ENCODE measurements at regions not wholly inside any gene's neighbourhood (a gene's known extent, or its start where the extent isn't known, plus 50 kb on each side); places are given as distances from the start of the nearest gene placed in this dataset.

- TF ChIP-seq CTCF (IDR thresholded peaks at IDR 0.05) (no peak), POLR2A (IDR thresholded peaks at IDR 0.05) (no peak)
These were observed 64.5 kb upstream of the SMOX start for GRCh38 chr20:4084096-4084495.
